OCI-LY3 (cell line): ENCODE measurements at regions not wholly inside any gene's neighbourhood (a gene's known extent, or its start where the extent isn't known, plus 50 kb on each side); places are given as distances from the start of the nearest gene placed in this dataset.

Source experiments
- CTCF ChIP-seq: fragments of 200-600, 300-600 bp; sonication (generic); IDR thresholded peaks from 2 replicates; pipeline ENCODE4 v1.5.1; 2014; ENCODE audit warnings: antibody characterized with exemption, low read length, low read depth
- EZH2phosphoT487 ChIP-seq: fragments of 200-600 bp; shearing (Covaris generic); IDR thresholded peaks from 2 replicates; pipeline ENCODE4 v1.6.1; 2018; ENCODE audit warnings: antibody characterized with exemption, mixed run types, low read depth

GRCh38 chr16:54568906-54569807 lies 282.6 kb upstream of the IRX3 start:
- TF ChIP-seq CTCF (no peak), EZH2phosphoT487 (no peak)
